Neural crest cell (in vitro differentiated cells): ENCODE measurements at regions not wholly inside any gene's neighbourhood (a gene's known extent, or its start where the extent isn't known, plus 50 kb on each side); places are given as distances from the start of the nearest gene placed in this dataset.
"Not testable (repeated sequence)": the region's sequence is repeated elsewhere in the genome, so short reads cannot be mapped to it uniquely, and the experiment has no call there.

Source experiments
- DNase-seq: peaks from one replicate; pipeline ENCODE4 v3.0.0; 2021; ENCODE audit warnings: low read depth, mixed read lengths, low spot score
- H3K27ac Mint-ChIP-seq: one replicate; pipeline ENCODE4 v1.8.0; 2021; ENCODE audit warnings: mild to moderate bottlenecking, mixed read lengths; ENCODE audit not compliant: unreplicated experiment
- H3K27me3 Mint-ChIP-seq: 2 replicates; pipeline ENCODE4 v1.8.0; 2021; ENCODE audit warnings: low read depth, mild to moderate bottlenecking, mixed read lengths
- H3K36me3 Mint-ChIP-seq: 2 replicates; pipeline ENCODE4 v1.8.0; 2021; ENCODE audit warnings: low read depth, mild to moderate bottlenecking, mixed read lengths
- H3K4me1 Mint-ChIP-seq: 2 replicates; pipeline ENCODE4 v1.8.0; 2021; ENCODE audit warnings: mixed read lengths
- H3K4me3 Mint-ChIP-seq: one replicate; pipeline ENCODE4 v1.8.0; 2021; ENCODE audit warnings: mild to moderate bottlenecking, mixed read lengths
- H3K9me3 Mint-ChIP-seq: 2 replicates; pipeline ENCODE4 v1.8.0; 2021; ENCODE audit warnings: mixed read lengths
- CTCF ChIP-seq: fragments of 200-600 bp; sonication (generic); conservative IDR thresholded peaks from 2 replicates; pipeline ENCODE4 v1.5.0; 2021; ENCODE audit warnings: antibody characterized with exemption, mild to moderate bottlenecking

GRCh38 chr1:217135987-217136894 is 413.0 kb upstream of the ESRRG start:
- Mint-ChIP-seq H3K27ac (no peak overlapping the region), H3K27me3 (peaks cover 100% of the 10 kb centered on the region), H3K4me3 (peak overlapping the region; percentile 83), H3K4me1 (peaks cover 60% of the 10 kb centered on the region), H3K9me3 (no peaks in the 10 kb centered on the region), H3K36me3 (no peaks in the 10 kb centered on the region)
- no peak for DNase-seq
- TF ChIP-seq CTCF: no peak

GRCh38 chr1:217135569-217135915 is 412.3 kb upstream of the ESRRG start:
- no peaks in the 10 kb centered on the region for H3K36me3 Mint-ChIP-seq
- H3K27me3 Mint-ChIP-seq: peaks cover 100% of the 10 kb centered on the region
- H3K4me3 Mint-ChIP-seq: peak overlapping the region; percentile 83
- H3K4me1 Mint-ChIP-seq: peaks cover 55% of the 10 kb centered on the region
- no peaks in the 10 kb centered on the region for H3K9me3 Mint-ChIP-seq
- DNase-seq: peak; percentile 20
- H3K27ac Mint-ChIP-seq: no peak overlapping the region
- no peak for TF ChIP-seq CTCF

- no peaks in the 10 kb centered on the region for H3K36me3 Mint-ChIP-seq
- no peaks in the 10 kb centered on the region for H3K9me3 Mint-ChIP-seq
- H3K27me3 Mint-ChIP-seq: peaks cover 99% of the 10 kb centered on the region
- no peak for TF ChIP-seq CTCF
- DNase-seq: peak; percentile 2
- H3K27ac Mint-ChIP-seq: no peak overlapping the region
- H3K4me1 Mint-ChIP-seq: peaks cover 49% of the 10 kb centered on the region
- H3K4me3 Mint-ChIP-seq: peak overlapping the region; percentile 83
Measured at GRCh38 chr1:217134857-217135568, 411.8 kb upstream of the ESRRG start.

- H3K27me3 Mint-ChIP-seq: peaks cover 99% of the 10 kb centered on the region
- peak; percentile 10 for DNase-seq
- TF ChIP-seq CTCF: no peak
- H3K27ac Mint-ChIP-seq: no peak overlapping the region
- no peaks in the 10 kb centered on the region for H3K36me3 Mint-ChIP-seq
- peak overlapping the region; percentile 83 for H3K4me3 Mint-ChIP-seq
- no peaks in the 10 kb centered on the region for H3K9me3 Mint-ChIP-seq
- H3K4me1 Mint-ChIP-seq: peaks cover 44% of the 10 kb centered on the region
Measured at GRCh38 chr1:217133958-217134856, 411.0 kb upstream of the ESRRG start.

GRCh38 chr1:217133092-217133491 is 409.9 kb upstream of the ESRRG start:
- peaks cover 34% of the 10 kb centered on the region for H3K4me1 Mint-ChIP-seq
- H3K27me3 Mint-ChIP-seq: peaks cover 97% of the 10 kb centered on the region
- no peak for DNase-seq
- H3K36me3 Mint-ChIP-seq: no peaks in the 10 kb centered on the region
- TF ChIP-seq CTCF: no peak
- H3K27ac Mint-ChIP-seq: no peak overlapping the region
- peak overlapping the region; percentile 45 for H3K4me3 Mint-ChIP-seq
- no peaks in the 10 kb centered on the region for H3K9me3 Mint-ChIP-seq

GRCh38 chr1:217123340-217123739 is 400.1 kb upstream of the ESRRG start:
- not testable (repeated sequence) for H3K9me3 Mint-ChIP-seq, H3K36me3 Mint-ChIP-seq, H3K4me1 Mint-ChIP-seq, H3K4me3 Mint-ChIP-seq, DNase-seq, H3K27ac Mint-ChIP-seq
- H3K27me3 Mint-ChIP-seq: peaks cover 11% of the 10 kb centered on the region
